NK-92 treated with Interleukin-12 subunit alpha and Interleukin-12 subunit beta, amount 100 ng/mL, for 24 hours (cell line): ENCODE measurements at regions not wholly inside any gene's neighbourhood (a gene's known extent, or its start where the extent isn't known, plus 50 kb on each side); places are given as distances from the start of the nearest gene placed in this dataset.

ENCODE experiments used
- DNase-seq: peaks from one replicate; lab custom pipeline; 2025; lab: John Stamatoyannopoulos, UW

GRCh38 chr20:57914205-57914604 lies 204.4 kb upstream of the PMEPA1 start:
- no peak for DNase-seq

GRCh38 chr20:57913156-57913930 lies 203.5 kb upstream of the PMEPA1 start:
- no peak for DNase-seq

GRCh38 chr20:57912227-57912582 lies 202.4 kb upstream of the PMEPA1 start:
- no peak for DNase-seq

GRCh38 chr20:57911512-57912226 lies 201.9 kb upstream of the PMEPA1 start:
- no peak for DNase-seq

- DNase-seq = no peak
Observed at GRCh38 chr20:57910716-57911115, 200.9 kb upstream of the PMEPA1 start.

GRCh38 chr20:57909763-57910331 lies 200.0 kb upstream of the PMEPA1 start:
- DNase-seq = no peak

GRCh38 chr20:57908704-57909630 lies 199.2 kb upstream of the PMEPA1 start:
- no peak for DNase-seq

GRCh38 chr20:57908226-57908625 lies 198.4 kb upstream of the PMEPA1 start:
- DNase-seq = no peak

GRCh38 chr20:57907131-57908000 lies 197.6 kb upstream of the PMEPA1 start:
- DNase-seq = no peak

- DNase-seq = no peak
Observed at GRCh38 chr20:57905448-57905847, 195.6 kb upstream of the PMEPA1 start.

GRCh38 chr20:57904314-57905105 lies 194.7 kb upstream of the PMEPA1 start:
- DNase-seq = no peak

- peak; percentile 10 for DNase-seq
Observed at GRCh38 chr20:57902473-57902872, 192.7 kb upstream of the PMEPA1 start.

- no peak for DNase-seq
Observed at GRCh38 chr20:57901526-57901925, 191.7 kb upstream of the PMEPA1 start.

GRCh38 chr20:57900226-57900905 lies 190.6 kb upstream of the PMEPA1 start:
- no peak for DNase-seq

GRCh38 chr20:57899554-57899953 lies 189.7 kb upstream of the PMEPA1 start:
- no peak for DNase-seq

- DNase-seq = no peak
Observed at GRCh38 chr20:57898332-57898731, 188.5 kb upstream of the PMEPA1 start.

- DNase-seq = no peak
Observed at GRCh38 chr20:57897891-57898290, 188.1 kb upstream of the PMEPA1 start.

GRCh38 chr20:57897156-57897874 lies 187.5 kb upstream of the PMEPA1 start:
- no peak for DNase-seq

GRCh38 chr20:57896563-57896962 lies 186.7 kb upstream of the PMEPA1 start:
- DNase-seq = no peak
